H1 (cell line): ENCODE measurements at regions not wholly inside any gene's neighbourhood (a gene's known extent, or its start where the extent isn't known, plus 50 kb on each side); places are given as distances from the start of the nearest gene placed in this dataset.

Experiments
- EZH2 ChIP-seq: fragments of 200-600 bp; sonication (generic); IDR thresholded peaks from 2 replicates; pipeline ENCODE4 v1.7.1; 2012; ENCODE audit warnings: low read depth, mild to moderate bottlenecking, moderate library complexity, low read length, inconsistent platforms; ENCODE audit not compliant: severe bottlenecking
- HDAC6 ChIP-seq: IDR thresholded peaks from one replicate; pipeline ENCODE4 v1.7.1; 2012; ENCODE audit warnings: low read depth, mild to moderate bottlenecking, inconsistent platforms, low read length, moderate library complexity
- TF ChIP-seq, protein P1 (sequence below): IDR thresholded peaks from 2 replicates; pipeline ENCODE4 v1.6.1; 2011; ENCODE audit warnings: low read length, improper control_type of control experiment

DNA sequence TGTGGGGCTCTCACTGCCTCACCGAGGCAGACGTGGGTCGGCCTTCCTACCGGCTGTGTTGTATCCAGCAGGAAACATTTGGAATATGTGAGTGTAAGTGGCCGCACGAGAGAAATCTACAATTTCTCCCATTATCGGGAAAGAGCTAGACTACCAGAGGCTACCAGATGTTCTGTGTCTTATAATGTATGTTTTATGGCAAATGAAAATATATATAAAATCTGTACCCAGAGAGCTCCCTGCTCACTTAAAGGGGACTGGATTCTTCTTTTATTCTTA is 69.5 kb upstream of the PITX1 start:
- TF ChIP-seq HDAC6, result no peak
- no peak for TF ChIP-seq EZH2
- TF ChIP-seq, protein P1, sequence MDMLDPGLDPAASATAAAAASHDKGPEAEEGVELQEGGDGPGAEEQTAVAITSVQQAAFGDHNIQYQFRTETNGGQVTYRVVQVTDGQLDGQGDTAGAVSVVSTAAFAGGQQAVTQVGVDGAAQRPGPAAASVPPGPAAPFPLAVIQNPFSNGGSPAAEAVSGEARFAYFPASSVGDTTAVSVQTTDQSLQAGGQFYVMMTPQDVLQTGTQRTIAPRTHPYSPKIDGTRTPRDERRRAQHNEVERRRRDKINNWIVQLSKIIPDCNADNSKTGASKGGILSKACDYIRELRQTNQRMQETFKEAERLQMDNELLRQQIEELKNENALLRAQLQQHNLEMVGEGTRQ, result no peak
